H1 (cell line): ENCODE measurements at regions not wholly inside any gene's neighbourhood (a gene's known extent, or its start where the extent isn't known, plus 50 kb on each side); places are given as distances from the start of the nearest gene placed in this dataset.
A peak's percentile ranks its signal among the peaks of the same experiment; 100 is the strongest.

Source experiments
- CTCF ChIA-PET: fragments of 300-600 bp; sonication (Branson Sonifier 250); formaldehyde crosslinking; loops from one replicate; lab custom pipeline; 2021; ENCODE audit not compliant: partially characterized antibody; lab: Charles Lee
- POLR2A ChIA-PET: fragments of 300-600 bp; sonication (Branson Sonifier 250); formaldehyde crosslinking; loops from one replicate; lab custom pipeline; 2021; ENCODE audit warnings: inconsistent platforms; ENCODE audit not compliant: partially characterized antibody; lab: Charles Lee
- DNase-seq, 2 experiments: peaks; one replicate each; pipeline versions ENCODE4 v3.0.0 to v3.0.0-alpha.2; 2010 to 2022; ENCODE audit warnings: low spot score in 2 of 2, low read depth in 1 of 2, mixed read lengths in 1 of 2
- FAIRE-seq: peaks from 2 replicates; lab custom pipeline; 2011; peaks lifted over from hg19 to GRCh38; lab: Jason Lieb, UNC
- H2AFZ ChIP-seq: 2 replicates; pipeline ENCODE4 v1.8.1; 2012; ENCODE audit warnings: low read length, inconsistent platforms
- H2AK5ac ChIP-seq: 2 replicates; pipeline ENCODE4 v1.6.1; 2013; ENCODE audit warnings: low read depth, low read length
- H2BK120ac ChIP-seq: replicated peaks from 2 replicates; pipeline ENCODE3; 2013; ENCODE audit warnings: low read depth, low read length, inconsistent platforms
- H2BK12ac ChIP-seq: 2 replicates; pipeline ENCODE4 v1.6.1; 2013; ENCODE audit warnings: low read depth, low read length
- H2BK15ac ChIP-seq: 2 replicates; pipeline ENCODE4 v1.6.1; 2013; ENCODE audit warnings: low read length
- H2BK20ac ChIP-seq: 2 replicates; pipeline ENCODE4 v1.6.1; 2013; ENCODE audit warnings: low read length
- H2BK5ac ChIP-seq: 2 replicates; pipeline ENCODE4 v1.6.1; 2013; ENCODE audit warnings: low read depth, low read length
- H3K14ac ChIP-seq: 2 replicates; pipeline ENCODE4 v1.6.1; 2013; ENCODE audit warnings: inconsistent platforms; ENCODE audit not compliant: insufficient read length
- H3K18ac ChIP-seq: 2 replicates; pipeline ENCODE4 v1.6.1; 2013; ENCODE audit warnings: low read length; ENCODE audit errors: extremely low read depth
- H3K23ac ChIP-seq: 2 replicates; pipeline ENCODE4 v1.6.1; 2013; ENCODE audit warnings: inconsistent platforms; ENCODE audit not compliant: insufficient read length
- H3K23me2 ChIP-seq: 2 replicates; pipeline ENCODE4 v1.6.1; 2013; ENCODE audit warnings: low read depth, low read length
- H3K27ac ChIP-seq: 2 replicates; pipeline ENCODE4 v1.6.1; 2011; ENCODE audit warnings: low read depth, low read length, inconsistent platforms
- H3K27me3 ChIP-seq, 4 experiments: replicated peaks in 1 of 4; 1 replicate in 1 of 4; 2 replicates in 3 of 4; pipeline versions ENCODE4 v1.6.1 to v1.8.1; 2011 to 2013; ENCODE audit warnings: low read length in 3 of 4, mild to moderate bottlenecking in 3 of 4, inconsistent platforms in 2 of 4, mixed read lengths in 2 of 4, moderate library complexity in 1 of 4; ENCODE audit not compliant: control insufficient read depth in 3 of 4, insufficient read depth in 3 of 4; ENCODE audit errors: extremely low read depth in 1 of 4
- H3K36me3 ChIP-seq, 4 experiments: 2 replicates each; pipeline versions ENCODE4 v1.6.1 to v1.8.1; 2011 to 2013; ENCODE audit warnings: mild to moderate bottlenecking in 4 of 4, low read length in 3 of 4, moderate library complexity in 2 of 4, control low read depth in 1 of 4, inconsistent platforms in 1 of 4; ENCODE audit not compliant: insufficient read depth in 4 of 4, control insufficient read depth in 2 of 4
- H3K4ac ChIP-seq: replicated peaks from 2 replicates; pipeline ENCODE3; 2013; ENCODE audit warnings: low read length, low read depth, mixed read lengths, inconsistent platforms; ENCODE audit not compliant: insufficient read length
- H3K4me1 ChIP-seq, 4 experiments: replicated peaks in 1 of 4; 1 replicate in 1 of 4; 2 replicates in 3 of 4; pipeline versions ENCODE4 v1.6.1 to v1.8.1; 2011 to 2013; ENCODE audit warnings: low read length in 3 of 4, inconsistent platforms in 2 of 4, mixed read lengths in 1 of 4; ENCODE audit not compliant: insufficient read depth in 4 of 4, control insufficient read depth in 3 of 4
- H3K4me2 ChIP-seq, 2 experiments: 2 replicates each; pipeline versions ENCODE4 v1.6.1 to v1.8.1; 2011 to 2013; ENCODE audit warnings: low read depth in 2 of 2, low read length in 2 of 2, control low read depth in 1 of 2, inconsistent platforms in 1 of 2, mild to moderate bottlenecking in 1 of 2; ENCODE audit not compliant: insufficient read depth in 1 of 2
- H3K4me3 ChIP-seq, 4 experiments: fragments of 200-600, 300-600 bp in 1 of 4; sonication (generic), shearing (Covaris generic), sonication (Bioruptor Twin) in 1 of 4; 2 replicates each; pipeline versions ENCODE4 v1.5.1 to v1.8.1; 2011 to 2016; ENCODE audit warnings: low read length in 4 of 4, low read depth in 3 of 4, control low read depth in 2 of 4, inconsistent platforms in 2 of 4, mild to moderate bottlenecking in 2 of 4, mixed read lengths in 1 of 4, moderate library complexity in 1 of 4; ENCODE audit not compliant: insufficient read depth in 2 of 4; ENCODE audit errors: extremely low read depth in 1 of 4
- H3K56ac ChIP-seq: replicated peaks from 2 replicates; pipeline ENCODE3; 2013; ENCODE audit warnings: low read depth, mild to moderate bottlenecking, mixed read lengths, low read length, inconsistent platforms; ENCODE audit not compliant: insufficient read length
- H3K79me1 ChIP-seq: 2 replicates; pipeline ENCODE4 v1.6.1; 2013; ENCODE audit warnings: low read depth, low read length, control low read depth
- H3K79me2 ChIP-seq, 2 experiments: 2 replicates each; pipeline versions ENCODE4 v1.6.1 to v1.8.1; 2012 to 2013; ENCODE audit warnings: low read length in 2 of 2, mild to moderate bottlenecking in 2 of 2, inconsistent platforms in 1 of 2; ENCODE audit not compliant: insufficient read depth in 2 of 2, control insufficient read depth in 1 of 2
- H3K9ac ChIP-seq, 4 experiments: replicated peaks in 1 of 4; 1 replicate in 1 of 4; 2 replicates in 3 of 4; pipeline versions ENCODE4 v1.6.1 to v1.8.1; 2011 to 2013; ENCODE audit warnings: low read depth in 3 of 4, low read length in 3 of 4, control low read depth in 2 of 4, mild to moderate bottlenecking in 2 of 4, moderate library complexity in 2 of 4, inconsistent platforms in 1 of 4; ENCODE audit errors: extremely low read depth in 1 of 4
- H3K9me3 ChIP-seq, 2 experiments: 2 replicates each; pipeline versions ENCODE4 v1.6.1 to v1.8.1; 2012 to 2013; ENCODE audit warnings: mild to moderate bottlenecking in 2 of 2, moderate library complexity in 2 of 2, control low read depth in 1 of 2, inconsistent platforms in 1 of 2, low read depth in 1 of 2, low read length in 1 of 2, mixed read lengths in 1 of 2; ENCODE audit not compliant: insufficient read depth in 2 of 2
- H4K20me1 ChIP-seq, 2 experiments: replicated peaks in 1 of 2; 2 replicates each; pipeline versions ENCODE3 to v1.8.1; 2011 to 2013; ENCODE audit warnings: inconsistent platforms in 2 of 2, low read length in 2 of 2, mild to moderate bottlenecking in 1 of 2; ENCODE audit not compliant: insufficient read depth in 2 of 2, control insufficient read depth in 1 of 2
- H4K5ac ChIP-seq: 2 replicates; pipeline ENCODE4 v1.6.1; 2013; ENCODE audit warnings: low read length, low read depth, mixed read lengths, inconsistent platforms; ENCODE audit not compliant: insufficient read length
- H4K8ac ChIP-seq: 2 replicates; pipeline ENCODE4 v1.8.0; 2013; ENCODE audit warnings: mild to moderate bottlenecking, moderate library complexity, low read length, inconsistent platforms; ENCODE audit not compliant: insufficient read depth; ENCODE audit errors: extremely low read depth
- H4K91ac ChIP-seq: replicated peaks from 2 replicates; pipeline ENCODE3; 2013; ENCODE audit warnings: low read length, mixed read lengths, inconsistent platforms; ENCODE audit not compliant: insufficient read length
- CBX8 ChIP-seq: fragments of 300-800, 300-1000 bp; sonication (generic); IDR thresholded peaks from 2 replicates; pipeline ENCODE4 v1.7.1; 2016; ENCODE audit warnings: low read depth, low read length, borderline replicate concordance
- CHD1 ChIP-seq: IDR thresholded peaks from 2 replicates; pipeline ENCODE4 v1.6.1; 2012; ENCODE audit warnings: low read depth, low read length, improper control_type of control experiment
- MAFK ChIP-seq: IDR thresholded peaks from 2 replicates; pipeline ENCODE4 v1.6.1; 2012; ENCODE audit warnings: low read depth, mild to moderate bottlenecking, improper control_type of control experiment, low read length
- NANOG ChIP-seq: IDR thresholded peaks from 2 replicates; pipeline ENCODE4 v1.6.1; 2011; ENCODE audit warnings: low read length, low read depth, mild to moderate bottlenecking, inconsistent platforms; ENCODE audit not compliant: insufficient read depth, poor library complexity, severe bottlenecking
- PHF8 ChIP-seq: fragments of 200-600 bp; sonication (generic); conservative IDR thresholded peaks from 2 replicates; pipeline ENCODE4 v1.7.1; 2012; ENCODE audit warnings: low read depth, mild to moderate bottlenecking, inconsistent platforms, low read length, moderate library complexity
- POU5F1 ChIP-seq: IDR thresholded peaks from 2 replicates; pipeline ENCODE4 v1.6.1; 2011; ENCODE audit warnings: low read depth, mild to moderate bottlenecking, low read length, moderate library complexity
- RAD21 ChIP-seq, 2 experiments: IDR thresholded peaks in 1 of 2; conservative IDR thresholded peaks in 1 of 2; 2 replicates each; pipeline ENCODE4 v1.6.1; 2011; ENCODE audit warnings: low read depth in 2 of 2, low read length in 2 of 2, improper control_type of control experiment in 1 of 2, inconsistent platforms in 1 of 2, mild to moderate bottlenecking in 1 of 2, moderate library complexity in 1 of 2
- SAP30 ChIP-seq: fragments of 300-600 bp; sonication (generic); IDR thresholded peaks from 2 replicates; pipeline ENCODE4 v1.7.1; 2012; ENCODE audit warnings: low read length, moderate library complexity, mild to moderate bottlenecking, inconsistent platforms; ENCODE audit not compliant: insufficient read depth, insufficient replicate concordance
- WGBS, 2 experiments: shearing (Covaris generic) in 1 of 2; methylation state at CpG; one replicate each; pipeline versions ENCODE4 v1.1.6 to v1.1.7; 2013 to 2015; ENCODE audit warnings: low lambda C conversion rate in 2 of 2, mixed read lengths in 2 of 2, inconsistent platforms in 1 of 2, low coverage in 1 of 2, missing lambda C conversion rate in 1 of 2; ENCODE audit not compliant: insufficient replicate concordance in 2 of 2, insufficient coverage in 1 of 2, insufficient read length in 1 of 2; ENCODE audit errors: extremely low coverage in 1 of 2, missing lambda C conversion rate in 1 of 2; 5-methylcytosine and 5-hydroxymethylcytosine counted together
- TF ChIP-seq, protein P1 (sequence below), 3 experiments: IDR thresholded peaks; 1 replicate in 2 of 3; 2 replicates in 1 of 3; pipeline versions ENCODE4 v1.5.1 to v1.6.1; 2011; ENCODE audit warnings: low read length in 3 of 3, mild to moderate bottlenecking in 3 of 3, inconsistent platforms in 2 of 3, low read depth in 1 of 3, moderate library complexity in 1 of 3; ENCODE audit not compliant: insufficient read depth in 1 of 3; ENCODE audit errors: control extremely low read depth in 1 of 3
- TF ChIP-seq, protein P2 (sequence below): IDR thresholded peaks from 2 replicates; pipeline ENCODE4 v1.6.1; 2012; ENCODE audit warnings: inconsistent platforms

GRCh38 chr1:177495878-177496277, 325.1 kb downstream of the BRINP2 start:
- Histone ChIP-seq H3K4ac (no peak overlapping the region), H3K4me1 (no peaks in the 10 kb centered on the region), H2BK5ac (no peak overlapping the region), H3K23ac (no peak overlapping the region), H4K8ac (no peak overlapping the region), H3K79me2 (no peaks in the 10 kb centered on the region), H3K23me2 (no peaks in the 10 kb centered on the region), H4K20me1 (no peaks in the 10 kb centered on the region), H4K5ac (no peak overlapping the region), H2BK20ac (no peak overlapping the region), H3K9me3 (no peaks in the 10 kb centered on the region), H3K27ac (no peak overlapping the region), H4K91ac (no peak overlapping the region), H2BK15ac (no peak overlapping the region), H3K4me2 (no peak overlapping the region), H3K18ac (no peak overlapping the region), H3K27me3 (no peaks in the 10 kb centered on the region), H2BK120ac (no peak overlapping the region), H3K36me3 (no peaks in the 10 kb centered on the region), H2AFZ (peak overlapping the region; percentile 80), H3K9ac (no peak overlapping the region), H2AK5ac (no peak overlapping the region), H3K79me1 (no peaks in the 10 kb centered on the region)
- WGBS, 2 experiments, result 86% methylated on average over 2 of the region's 2 CpGs; no CpG with 5 or more reads in 1 of the 2 experiments
- ChIA-PET POLR2A (no interaction called here), CTCF (interaction anchor here (0.6 to 1.4 kb wide), 6 partner anchors 8 to 449 kb away, joined by 3 to 4 read pairs (median 3); no protein-coding TSS in a partner anchor)
- no peak for DNase-seq
- TF ChIP-seq NANOG (no peak), CBX8 (no peak), SAP30 (no peak), MAFK (no peak), RAD21 (IDR thresholded peaks at IDR 0.05 in 1 of 2, conservative IDR thresholded peaks at IDR 0.05 in 1 of 2; ENCODE audit: low read depth in 2 of 2, low read length in 2 of 2) (peak; percentile 17 to 36), PHF8 (no peak), POU5F1 (no peak), CHD1 (no peak)
- TF ChIP-seq, protein P1, sequence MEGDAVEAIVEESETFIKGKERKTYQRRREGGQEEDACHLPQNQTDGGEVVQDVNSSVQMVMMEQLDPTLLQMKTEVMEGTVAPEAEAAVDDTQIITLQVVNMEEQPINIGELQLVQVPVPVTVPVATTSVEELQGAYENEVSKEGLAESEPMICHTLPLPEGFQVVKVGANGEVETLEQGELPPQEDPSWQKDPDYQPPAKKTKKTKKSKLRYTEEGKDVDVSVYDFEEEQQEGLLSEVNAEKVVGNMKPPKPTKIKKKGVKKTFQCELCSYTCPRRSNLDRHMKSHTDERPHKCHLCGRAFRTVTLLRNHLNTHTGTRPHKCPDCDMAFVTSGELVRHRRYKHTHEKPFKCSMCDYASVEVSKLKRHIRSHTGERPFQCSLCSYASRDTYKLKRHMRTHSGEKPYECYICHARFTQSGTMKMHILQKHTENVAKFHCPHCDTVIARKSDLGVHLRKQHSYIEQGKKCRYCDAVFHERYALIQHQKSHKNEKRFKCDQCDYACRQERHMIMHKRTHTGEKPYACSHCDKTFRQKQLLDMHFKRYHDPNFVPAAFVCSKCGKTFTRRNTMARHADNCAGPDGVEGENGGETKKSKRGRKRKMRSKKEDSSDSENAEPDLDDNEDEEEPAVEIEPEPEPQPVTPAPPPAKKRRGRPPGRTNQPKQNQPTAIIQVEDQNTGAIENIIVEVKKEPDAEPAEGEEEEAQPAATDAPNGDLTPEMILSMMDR (IDR thresholded peaks at IDR 0.05; ENCODE audit: control extremely low read depth in 1 of 3, insufficient read depth in 1 of 3, low read depth in 1 of 3, low read length in 3 of 3), result peak in 1 of 3 experiments; percentile 29; a peak in 1 of 4 replicates
- TF ChIP-seq, protein P2, sequence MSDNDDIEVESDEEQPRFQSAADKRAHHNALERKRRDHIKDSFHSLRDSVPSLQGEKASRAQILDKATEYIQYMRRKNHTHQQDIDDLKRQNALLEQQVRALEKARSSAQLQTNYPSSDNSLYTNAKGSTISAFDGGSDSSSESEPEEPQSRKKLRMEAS, result no peak
- TF ChIP-seq, all 59 proteins: peak for 2
- H3K56ac ChIP-seq, result no peak overlapping the region
- no peak overlapping the region for H3K14ac ChIP-seq
- no peak for FAIRE-seq
- no peak overlapping the region for H2BK12ac ChIP-seq
- no peak overlapping the region for H3K4me3 ChIP-seq
